Loucy (cell line): ENCODE measurements at regions not wholly inside any gene's neighbourhood (a gene's known extent, or its start where the extent isn't known, plus 50 kb on each side); places are given as distances from the start of the nearest gene placed in this dataset.

ENCODE experiments used
- H2AFZ ChIP-seq: fragments of 200-600 bp; sonication (generic); 2 replicates; pipeline ENCODE4 v1.6.0; 2016; ENCODE audit warnings: antibody characterized with exemption, mild to moderate bottlenecking, low read length, moderate library complexity
- H3F3A ChIP-seq: fragments of 200-600 bp; 2 replicates; pipeline ENCODE4 v1.6.0; 2016; ENCODE audit warnings: antibody characterized with exemption, low read depth, mild to moderate bottlenecking
- H3K27me3 ChIP-seq: fragments of 200-600 bp; sonication (generic); 2 replicates; pipeline ENCODE4 v1.6.1; 2014; ENCODE audit warnings: low read length, mild to moderate bottlenecking; ENCODE audit not compliant: insufficient read depth, poor library complexity, severe bottlenecking
- H3K36me3 ChIP-seq: fragments of 200-600 bp; sonication (generic); 2 replicates; pipeline ENCODE4 v1.6.1; 2016; ENCODE audit warnings: low read length; ENCODE audit not compliant: insufficient read depth
- H3K4me1 ChIP-seq: fragments of 200-600 bp; sonication (generic); 2 replicates; pipeline ENCODE4 v1.5.1; 2014; ENCODE audit warnings: low read length, mild to moderate bottlenecking; ENCODE audit not compliant: insufficient read depth, poor library complexity, severe bottlenecking
- H3K4me2 ChIP-seq: fragments of 200-600 bp; sonication (generic); 2 replicates; pipeline ENCODE4 v1.6.0; 2014; ENCODE audit warnings: antibody characterized with exemption, low read length, low read depth, mild to moderate bottlenecking; ENCODE audit not compliant: poor library complexity, severe bottlenecking
- H3K4me3 ChIP-seq: fragments of 200-600 bp; sonication (generic); 2 replicates; pipeline ENCODE4 v1.5.1; 2014; ENCODE audit warnings: low read length, mild to moderate bottlenecking, mixed read lengths; ENCODE audit not compliant: poor library complexity, severe bottlenecking
- H3K79me2 ChIP-seq: fragments of 200-600 bp; sonication (generic); 2 replicates; pipeline ENCODE4 v1.6.1; 2014; ENCODE audit warnings: low read length; ENCODE audit not compliant: insufficient read depth
- H3K9ac ChIP-seq: fragments of 200-600 bp; sonication (generic); 2 replicates; pipeline ENCODE4 v1.6.0; 2014; ENCODE audit warnings: mild to moderate bottlenecking, low read depth, low read length, moderate library complexity; ENCODE audit not compliant: poor library complexity, severe bottlenecking
- H3K9me2 ChIP-seq: fragments of 200-600 bp; sonication (generic); replicated peaks from 2 replicates; pipeline ENCODE4 v1.6.1; 2016; ENCODE audit warnings: low read depth, low read length, mixed read lengths
- H3K9me3 ChIP-seq: fragments of 200-600 bp; sonication (generic); 2 replicates; pipeline ENCODE4 v1.6.1; 2014; ENCODE audit warnings: mild to moderate bottlenecking, antibody characterized with exemption, low read length, low read depth; ENCODE audit not compliant: insufficient read depth
- H4K20me1 ChIP-seq: fragments of 200-600 bp; sonication (generic); 2 replicates; pipeline ENCODE4 v1.6.0; 2014; ENCODE audit warnings: antibody characterized with exemption, low read length, mild to moderate bottlenecking; ENCODE audit not compliant: insufficient read depth, poor library complexity, severe bottlenecking
- CTCF ChIP-seq: fragments of 200-600 bp; sonication (generic); conservative IDR thresholded peaks from 2 replicates; pipeline ENCODE4 v1.5.1; 2014; ENCODE audit warnings: mild to moderate bottlenecking, antibody characterized with exemption, low read length
- EZH2phosphoT487 ChIP-seq: fragments of 200-600 bp; IDR thresholded peaks from 2 replicates; pipeline ENCODE4 v1.6.1; 2018; ENCODE audit warnings: antibody characterized with exemption, mild to moderate bottlenecking, moderate library complexity, borderline replicate concordance

DNA sequence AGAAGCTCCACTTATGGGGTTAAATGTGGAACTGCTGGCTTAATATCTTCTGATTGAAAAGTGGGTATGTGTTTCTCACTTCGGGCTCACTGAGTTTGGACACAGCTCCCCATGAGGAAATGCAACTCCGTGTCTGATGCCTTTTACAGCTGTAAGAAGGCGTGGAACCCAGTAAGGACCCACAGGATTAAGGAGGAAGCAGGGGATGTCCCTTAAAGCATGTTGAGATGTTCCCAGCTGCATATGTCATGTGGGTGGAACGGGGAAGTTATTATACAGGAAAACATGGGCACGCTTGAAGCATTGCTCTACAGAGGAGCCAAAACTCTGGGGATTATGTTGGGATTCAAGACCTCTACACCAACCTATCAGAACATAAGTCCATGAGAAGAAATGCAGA, 224.4 kb downstream of the NEBL start:
- Histone ChIP-seq H3K9ac (no peak overlapping the region), H2AFZ (no peak overlapping the region), H3K36me3 (no peaks in the 10 kb centered on the region), H3K9me3 (no peaks in the 10 kb centered on the region; the same call in 1 of the 2 replicates), H3K9me2 (no peaks in the 10 kb centered on the region), H3K4me1 (no peaks in the 10 kb centered on the region), H3F3A (no peaks in the 10 kb centered on the region), H4K20me1 (no peaks in the 10 kb centered on the region), H3K27me3 (no peaks in the 10 kb centered on the region), H3K4me3 (no peak overlapping the region), H3K79me2 (no peaks in the 10 kb centered on the region), H3K4me2 (no peak overlapping the region)
- TF ChIP-seq EZH2phosphoT487 (no peak), CTCF (no peak)

GRCh38 chr10:20670579-20670978, 226.5 kb downstream of the NEBL start:
- Histone ChIP-seq H3K27me3 (no peaks in the 10 kb centered on the region), H3K4me3 (no peak overlapping the region), H3K9me2 (no peaks in the 10 kb centered on the region), H3F3A (no peaks in the 10 kb centered on the region), H3K36me3 (no peaks in the 10 kb centered on the region), H3K9ac (no peak overlapping the region), H3K4me1 (no peaks in the 10 kb centered on the region), H3K79me2 (no peaks in the 10 kb centered on the region), H3K9me3 (no peaks in the 10 kb centered on the region; the same call in 1 of the 2 replicates), H4K20me1 (no peaks in the 10 kb centered on the region), H2AFZ (no peak overlapping the region), H3K4me2 (no peak overlapping the region)
- TF ChIP-seq CTCF (no peak), EZH2phosphoT487 (no peak)

DNA sequence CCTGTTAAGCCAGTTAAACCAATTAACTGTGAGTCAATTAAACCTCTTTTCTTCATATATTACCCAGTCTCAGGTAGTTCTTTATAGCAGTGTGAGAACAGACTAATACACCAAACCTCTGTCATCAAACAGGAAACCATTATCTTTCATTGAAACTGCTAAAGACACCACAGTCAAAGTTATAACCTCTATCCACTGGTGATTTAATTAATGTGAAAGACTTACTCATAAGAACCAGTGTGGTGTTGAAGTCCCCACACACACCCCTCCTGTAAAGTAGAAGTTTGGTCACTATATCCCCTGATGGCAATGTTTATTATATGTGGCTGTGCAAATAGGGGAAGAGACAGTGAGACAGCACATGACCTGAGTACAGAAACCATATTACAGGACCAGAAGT, 228.1 kb downstream of the NEBL start:
- Histone ChIP-seq H3K9ac (no peak overlapping the region), H2AFZ (no peak overlapping the region), H3F3A (no peaks in the 10 kb centered on the region), H3K36me3 (no peaks in the 10 kb centered on the region), H3K4me3 (no peak overlapping the region), H3K4me2 (no peak overlapping the region), H4K20me1 (no peaks in the 10 kb centered on the region), H3K79me2 (no peaks in the 10 kb centered on the region), H3K27me3 (no peaks in the 10 kb centered on the region), H3K9me3 (no peaks in the 10 kb centered on the region; the same call in 1 of the 2 replicates), H3K4me1 (no peaks in the 10 kb centered on the region), H3K9me2 (no peaks in the 10 kb centered on the region)
- TF ChIP-seq EZH2phosphoT487 = no peak
- TF ChIP-seq CTCF = no peak
